HG02642 (cell line): ENCODE measurements at regions not wholly inside any gene's neighbourhood (a gene's known extent, or its start where the extent isn't known, plus 50 kb on each side); places are given as distances from the start of the nearest gene placed in this dataset.

Source experiments
- ATAC-seq: cut with Tn5 transposase; IDR thresholded peaks from one replicate; pipeline ENCODE4 v1.9.1; 2021; ENCODE audit warnings: mild to moderate bottlenecking; ENCODE audit not compliant: unreplicated experiment, poor library complexity

DNA sequence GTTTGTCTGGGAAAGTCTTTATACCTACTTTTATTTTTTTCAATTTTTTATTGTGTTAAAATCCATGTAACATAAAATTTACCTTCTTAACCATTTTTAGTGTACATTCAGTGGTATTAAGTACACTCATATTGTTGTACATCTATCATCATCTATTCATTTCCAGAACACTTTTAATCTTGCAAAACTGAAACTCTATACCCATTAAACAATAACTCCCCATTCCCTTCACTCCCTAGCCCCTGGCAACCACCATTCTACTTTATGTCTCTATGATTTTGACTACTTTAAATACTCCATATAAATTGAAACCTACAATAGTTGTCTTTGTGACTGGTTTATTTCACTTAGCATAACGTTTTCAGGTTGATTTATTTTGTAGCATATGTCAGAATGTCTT, 131.9 kb upstream of the SLC38A2 start:
- ATAC-seq: no peak

DNA sequence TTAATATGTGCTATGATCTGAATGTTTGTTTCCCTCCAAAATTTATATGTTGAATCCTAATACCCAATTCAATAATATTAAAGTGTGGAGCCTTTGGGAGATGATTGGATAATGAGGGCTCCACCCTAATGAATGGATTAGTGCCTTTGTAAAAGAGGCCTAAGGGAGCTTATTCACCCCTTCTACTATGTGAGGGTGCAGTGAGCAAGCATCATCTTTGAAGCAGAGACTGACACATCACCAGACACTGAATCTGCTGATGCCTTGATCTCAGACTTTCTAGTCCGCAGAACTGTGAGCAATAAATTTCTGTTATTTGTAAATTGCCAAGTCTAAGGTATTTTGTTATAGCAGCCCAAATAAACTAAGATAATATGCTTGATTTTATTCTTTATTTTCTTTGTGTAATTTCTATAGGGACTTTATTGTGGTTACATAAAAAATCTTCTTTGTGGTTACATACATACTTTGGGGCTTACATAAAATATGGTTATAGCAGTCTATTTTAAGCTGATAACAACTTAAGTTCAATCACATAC, 131.1 kb upstream of the SLC38A2 start:
- ATAC-seq: no peak

DNA sequence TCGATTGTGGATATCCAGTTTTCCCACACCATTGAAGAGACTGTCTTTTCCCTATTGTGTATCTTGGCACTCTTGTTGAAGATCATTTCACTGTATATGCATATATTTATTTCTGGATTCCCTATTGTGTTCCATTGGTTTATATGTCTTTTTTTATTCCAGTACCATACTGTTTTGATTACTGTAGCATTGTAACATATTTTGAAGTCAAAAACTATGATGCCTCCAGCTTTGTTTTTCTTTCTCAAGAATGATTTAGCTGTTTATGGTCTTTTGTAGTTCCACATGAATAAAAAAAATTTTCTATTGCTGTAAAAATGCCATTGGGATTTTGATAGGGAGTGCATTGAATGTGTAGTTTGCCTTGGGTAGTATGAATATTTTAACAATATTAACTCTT, 128.1 kb upstream of the SLC38A2 start:
- ATAC-seq: no peak

DNA sequence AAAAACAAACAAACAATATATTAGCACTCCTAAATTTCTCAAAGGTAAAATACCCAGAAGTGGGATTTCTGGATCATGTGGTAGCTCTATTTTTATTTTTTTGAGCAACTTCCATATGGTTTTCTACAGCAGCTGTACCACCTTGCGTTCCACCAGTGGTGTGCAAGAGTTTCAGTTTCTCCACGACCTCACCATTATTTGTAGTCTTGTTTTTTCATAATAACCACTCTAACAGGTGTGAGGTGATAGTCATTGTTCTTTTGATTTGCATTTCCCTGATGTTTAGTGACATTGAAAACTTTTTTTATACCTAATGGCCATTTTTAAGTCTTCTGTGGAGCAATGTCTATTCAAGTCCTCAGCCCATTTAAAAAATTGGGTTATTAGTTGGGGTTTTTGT, 127.3 kb upstream of the SLC38A2 start:
- ATAC-seq: peak; percentile 94

DNA sequence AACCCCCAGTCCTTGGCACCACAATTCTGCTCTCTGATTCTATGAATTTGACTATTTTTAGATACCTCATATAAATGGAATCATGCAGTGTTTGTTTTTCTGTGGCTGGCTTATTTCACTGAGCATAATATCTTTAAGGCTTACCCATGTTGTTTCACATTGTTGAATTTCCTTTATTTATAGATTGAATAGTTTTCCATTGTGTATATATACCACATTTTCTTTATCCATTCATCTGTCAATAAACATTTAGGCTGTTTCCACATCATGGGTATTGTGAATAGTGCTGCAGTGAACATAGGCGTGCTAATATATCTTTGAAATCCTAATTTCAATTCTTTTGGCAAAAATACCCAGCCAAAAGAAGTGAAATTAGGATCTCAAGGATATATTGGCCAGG, 126.7 kb upstream of the SLC38A2 start:
- no peak for ATAC-seq

DNA sequence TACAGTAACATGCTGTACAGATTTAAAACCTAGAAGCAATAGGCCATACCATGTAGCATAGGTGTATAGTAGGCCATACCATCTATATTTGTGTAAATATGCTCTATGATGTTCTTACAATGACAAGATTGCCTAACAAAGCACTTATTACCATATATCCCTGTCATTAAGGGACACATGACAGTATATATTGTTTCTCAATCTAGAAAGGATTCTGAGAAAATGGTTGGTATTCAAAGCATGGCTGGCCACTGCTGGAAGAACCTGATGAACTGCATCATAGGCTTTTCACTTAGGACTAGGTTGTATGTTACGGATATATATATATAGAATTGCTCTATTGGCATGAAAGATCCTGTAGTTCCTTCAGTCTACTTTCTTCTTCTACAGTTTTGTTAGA, 125.2 kb upstream of the SLC38A2 start:
- no peak for ATAC-seq

DNA sequence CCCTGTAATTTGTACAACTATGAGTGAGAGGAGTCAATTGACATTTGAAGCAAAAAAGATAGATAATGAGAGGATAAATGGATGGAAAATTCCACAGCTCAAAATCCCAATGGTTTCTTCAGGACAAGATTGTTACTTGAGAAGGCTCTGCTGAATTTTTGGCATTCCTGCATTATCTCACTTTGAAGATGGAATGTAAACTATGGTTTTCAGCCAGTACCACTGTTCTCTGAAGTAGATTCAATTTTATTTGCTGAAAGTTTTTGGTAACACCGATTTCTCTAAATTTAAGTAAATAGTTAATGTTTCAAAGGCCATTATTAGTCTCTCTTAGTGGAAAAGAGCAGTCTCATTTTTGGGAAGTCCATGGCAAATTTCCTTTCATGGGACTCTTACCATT, 121.9 kb upstream of the SLC38A2 start:
- ATAC-seq: no peak

DNA sequence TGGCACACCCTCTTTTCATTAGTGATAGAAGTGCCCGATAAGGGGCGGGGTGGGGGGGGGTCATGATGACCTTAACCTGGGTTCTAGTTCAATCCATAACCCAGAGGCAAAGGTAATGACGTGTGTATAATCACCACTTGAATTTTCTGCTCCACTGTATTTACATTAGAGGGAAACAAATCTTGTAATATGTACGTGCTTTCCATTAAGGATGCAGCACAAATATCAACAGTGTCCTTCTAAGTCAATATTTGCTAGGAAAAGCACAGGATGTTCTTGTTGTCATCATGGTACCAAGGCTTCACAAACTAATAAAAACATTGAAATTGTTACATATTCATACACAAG, 121.2 kb upstream of the SLC38A2 start:
- ATAC-seq: no peak

DNA sequence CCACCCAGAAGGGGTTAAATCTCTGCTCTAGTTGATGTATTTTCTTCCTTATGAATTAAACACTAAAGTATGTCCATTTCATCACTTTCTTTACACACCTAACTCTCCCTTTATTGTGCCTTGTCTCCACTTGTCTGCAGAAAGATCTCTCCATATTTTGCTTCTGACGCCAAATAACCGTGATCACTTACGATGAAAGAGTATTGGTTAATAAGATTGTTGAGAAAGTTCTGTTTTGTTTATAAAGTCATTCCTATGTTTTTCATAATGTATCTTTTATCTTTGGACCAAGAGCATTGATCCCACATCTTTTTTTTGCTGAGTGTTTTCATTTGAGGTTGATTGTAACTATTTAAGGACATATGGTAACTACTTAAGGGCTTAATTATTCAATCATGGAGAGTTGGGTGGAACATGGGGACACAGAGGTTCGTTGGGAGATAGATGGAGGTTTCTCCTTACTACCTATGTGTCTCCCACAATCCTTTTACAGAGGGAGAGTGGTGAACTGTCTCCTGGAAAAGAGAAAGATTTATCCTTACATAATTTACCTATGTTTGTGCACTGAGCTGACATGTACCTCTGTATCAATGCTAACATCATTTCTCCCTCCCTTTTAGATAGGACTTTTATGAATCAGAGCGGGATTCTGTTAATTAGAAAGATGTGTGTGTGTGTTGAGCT, 120.7 kb upstream of the SLC38A2 start:
- ATAC-seq: no peak

DNA sequence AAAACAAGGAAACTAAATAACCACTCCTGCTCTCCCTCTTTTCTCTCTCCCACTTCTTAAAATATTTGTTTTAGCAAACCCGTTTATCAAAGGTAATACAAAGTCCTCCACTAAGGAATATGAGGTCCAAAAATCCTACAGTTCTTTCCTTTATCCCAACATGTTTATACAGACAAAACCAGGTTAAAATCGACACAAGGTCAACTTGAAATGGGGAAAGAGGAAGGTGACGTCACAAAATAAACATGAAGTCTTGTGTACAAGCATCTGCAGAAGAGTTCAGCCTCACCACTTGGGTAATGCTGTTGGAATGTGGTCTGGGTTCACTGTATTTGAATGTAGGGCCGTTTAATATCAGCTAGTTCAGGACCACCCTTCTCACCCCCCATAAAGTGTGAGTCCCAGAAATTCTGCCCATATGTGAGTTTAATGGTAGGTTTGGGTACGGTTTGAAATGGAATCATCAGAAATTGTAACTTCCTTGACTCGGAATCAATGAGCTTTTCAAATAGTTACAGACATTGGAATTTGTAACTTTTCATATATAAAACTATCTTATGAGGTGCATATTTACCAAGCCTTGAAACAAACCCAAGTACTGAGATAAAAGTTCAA, 120.0 kb upstream of the SLC38A2 start:
- ATAC-seq: no peak

DNA sequence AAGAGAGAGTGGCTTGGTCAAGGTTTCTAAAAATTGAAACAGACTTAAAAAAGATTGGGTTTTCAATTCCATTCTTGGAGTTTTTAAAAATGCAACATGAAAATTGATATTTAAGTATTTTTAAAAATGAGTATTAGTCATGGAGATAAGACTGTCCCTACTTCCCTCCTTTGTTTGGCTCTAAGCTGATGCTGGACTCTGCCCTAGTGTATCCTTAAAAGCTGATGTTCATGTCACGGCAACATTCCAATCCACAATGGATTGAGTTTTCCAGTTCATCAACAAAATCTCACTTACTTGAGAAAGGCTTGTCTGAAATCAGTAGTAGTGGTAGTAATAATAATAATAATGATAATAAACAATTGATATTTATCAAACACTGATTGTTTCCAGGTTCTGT, 119.0 kb upstream of the SLC38A2 start:
- no peak for ATAC-seq

DNA sequence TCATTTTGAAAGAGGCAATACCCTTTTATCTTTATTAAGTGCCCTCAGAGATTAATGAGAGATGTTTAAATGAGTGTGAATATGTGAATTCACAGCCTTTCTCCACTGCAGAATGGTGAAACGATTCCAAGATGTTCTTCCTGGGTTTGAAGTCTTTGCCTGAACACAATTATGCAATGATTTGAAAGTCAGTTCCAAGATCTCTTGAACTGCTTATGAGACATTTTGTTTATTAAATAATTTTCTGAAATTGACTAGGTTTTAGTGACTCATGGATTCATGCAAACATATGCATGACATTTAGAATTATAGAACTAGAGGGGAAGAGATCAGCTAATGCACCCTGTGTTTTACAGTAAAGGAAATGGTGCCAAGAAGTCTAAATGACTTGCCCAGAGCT, 118.1 kb upstream of the SLC38A2 start:
- ATAC-seq: no peak

DNA sequence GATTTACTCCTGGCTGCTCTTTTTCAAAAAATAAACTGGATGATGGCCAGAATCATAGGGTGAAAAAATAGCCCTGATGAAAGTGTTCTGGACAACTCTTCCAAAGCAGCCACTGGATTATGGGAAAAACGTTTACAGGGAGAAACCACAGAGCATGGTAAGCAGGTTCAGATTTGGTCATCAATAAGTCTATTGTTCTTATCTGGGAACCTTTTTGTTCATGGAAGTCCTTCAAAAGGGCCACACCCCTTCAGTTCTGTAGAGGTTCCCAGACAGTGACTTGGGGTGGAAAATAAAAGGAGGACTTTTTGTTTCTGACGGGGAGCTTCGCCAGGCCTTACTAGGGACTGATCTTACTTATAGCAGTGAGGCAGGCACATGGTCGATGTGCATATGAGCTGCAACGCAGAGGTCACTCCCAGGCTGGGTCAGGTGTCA, 117.4 kb upstream of the SLC38A2 start:
- ATAC-seq: no peak

DNA sequence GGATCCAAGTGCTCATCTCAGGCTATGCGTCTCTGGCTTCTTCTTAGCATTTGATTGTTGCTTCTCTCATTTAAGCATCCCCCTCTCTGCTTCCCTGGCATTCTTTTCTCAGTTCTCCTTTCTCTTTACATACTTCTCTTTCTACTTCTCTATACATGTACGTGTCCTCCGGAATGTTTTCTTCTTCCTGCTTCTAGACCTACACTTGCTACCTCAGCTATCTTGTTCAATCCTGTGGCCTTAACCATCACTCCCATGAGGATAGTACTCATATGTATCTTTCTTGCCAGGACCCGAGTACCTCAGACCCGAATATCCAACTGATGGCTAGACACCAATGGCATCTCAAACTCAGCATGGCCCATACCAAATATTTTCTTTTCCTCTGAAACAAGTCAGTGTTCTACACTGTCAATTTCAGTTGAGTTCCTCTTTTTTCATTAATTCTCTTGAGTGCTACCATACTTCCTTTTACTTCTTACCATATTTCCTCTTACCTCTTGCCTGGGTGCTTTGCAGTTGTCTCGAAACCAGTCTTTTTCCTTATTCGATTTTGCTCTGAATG, 115.1 kb upstream of the SLC38A2 start:
- peak; percentile 54 for ATAC-seq

DNA sequence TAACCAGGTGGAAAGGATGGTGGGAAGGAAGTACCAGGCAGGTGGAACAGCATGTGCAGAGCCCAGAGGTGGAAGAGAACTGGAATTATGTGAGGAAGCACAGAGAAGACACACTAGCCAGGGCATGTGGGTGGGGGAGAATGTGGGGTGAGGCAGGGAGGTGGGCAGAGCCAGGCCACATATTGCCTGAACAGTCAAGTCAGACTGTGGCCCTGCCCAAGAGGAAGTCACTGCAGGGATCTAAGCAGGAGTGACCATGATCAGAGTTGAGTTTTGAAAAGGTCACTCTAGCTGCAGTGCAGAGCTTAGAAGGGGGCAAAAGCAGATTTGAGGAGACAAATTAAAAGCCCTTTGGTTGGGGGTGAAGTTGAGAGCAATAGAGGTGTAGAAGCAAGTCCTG, 114.0 kb upstream of the SLC38A2 start:
- ATAC-seq: no peak

DNA sequence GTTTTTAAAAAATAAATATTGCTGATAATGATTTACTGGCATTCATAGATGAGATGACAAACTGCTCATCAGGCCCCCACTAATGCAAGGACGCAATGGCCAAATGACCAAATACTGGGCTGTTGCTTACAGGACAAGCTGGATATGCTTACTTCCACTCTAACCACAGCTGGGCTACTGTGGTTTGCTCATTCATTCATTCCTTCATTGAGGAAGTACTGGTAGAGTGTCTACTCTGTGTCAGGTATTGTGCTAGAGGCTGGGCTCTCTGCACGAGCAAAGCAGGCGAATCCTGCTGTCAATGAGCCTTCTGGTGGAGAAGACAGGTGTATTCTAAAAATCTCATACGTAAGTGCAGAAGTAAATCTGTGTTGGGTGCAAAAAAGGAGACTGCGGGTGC, 113.3 kb upstream of the SLC38A2 start:
- ATAC-seq: no peak

DNA sequence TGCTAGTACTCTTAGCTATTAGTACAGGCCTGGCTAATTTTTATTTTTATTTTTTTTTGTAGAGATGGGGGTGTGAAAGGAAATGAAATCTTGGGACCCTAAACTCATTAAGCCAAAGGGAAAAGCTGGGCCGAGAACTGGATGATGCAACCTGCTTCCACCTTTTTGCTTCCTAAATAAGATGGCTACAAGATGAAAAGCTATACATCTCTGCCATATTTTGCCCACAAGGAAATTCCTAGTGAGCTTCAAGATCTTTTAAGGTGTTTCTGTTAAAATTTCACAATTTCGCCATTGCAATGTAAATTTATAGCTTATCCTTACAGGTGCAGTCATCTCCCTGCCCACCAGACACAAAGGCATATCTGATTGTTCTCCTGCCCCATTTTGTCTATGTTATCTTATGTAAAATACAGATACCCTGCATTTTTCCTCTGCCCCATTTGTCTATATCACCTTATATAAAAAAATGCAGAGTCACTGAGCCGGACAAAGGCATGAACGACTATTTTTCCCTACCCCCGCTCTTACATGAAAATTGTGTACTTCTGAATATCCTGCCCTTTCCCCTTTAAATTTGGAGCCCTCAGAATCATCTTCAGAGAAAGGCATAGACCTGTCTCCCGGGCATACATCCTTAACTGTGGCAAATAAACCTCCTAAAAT, 112.0 kb upstream of the SLC38A2 start:
- ATAC-seq: no peak

DNA sequence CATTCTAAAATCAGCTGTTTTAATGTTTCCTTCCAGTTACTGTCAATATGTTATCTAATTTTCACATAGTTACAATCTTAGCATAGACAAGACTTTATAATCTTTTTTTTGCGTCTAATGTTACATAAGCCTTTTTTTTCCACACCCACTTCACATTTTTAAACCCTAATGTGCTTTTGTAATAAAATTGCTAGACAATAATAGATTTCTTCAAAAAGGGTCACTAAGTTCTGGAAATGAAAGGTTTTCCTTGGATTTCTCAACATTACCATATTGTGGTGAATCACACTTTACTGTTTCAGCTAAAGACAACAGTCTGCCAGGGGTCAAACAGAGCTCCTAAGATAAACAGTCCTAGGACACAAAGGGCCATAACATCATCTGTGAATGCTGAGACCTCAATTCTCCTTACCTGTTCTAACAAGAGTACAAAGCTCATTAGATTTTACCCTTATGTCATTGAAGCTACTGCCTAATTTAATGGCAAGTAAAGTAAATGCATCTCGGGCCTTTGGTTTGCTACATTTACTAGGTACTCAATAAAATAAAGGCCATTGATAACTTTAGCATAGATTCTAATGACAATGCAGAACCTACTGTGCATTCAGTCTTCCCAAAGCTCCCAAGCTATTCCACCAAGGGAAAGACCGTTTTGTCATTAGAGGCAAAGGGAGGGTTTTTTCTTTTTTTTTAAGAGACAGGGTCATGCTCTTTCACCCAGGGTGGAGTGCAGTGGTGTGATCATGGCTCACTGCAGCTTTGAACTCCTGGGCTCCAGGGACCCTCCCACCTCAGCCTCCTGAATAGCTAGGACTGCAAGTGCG, 111.2 kb upstream of the SLC38A2 start:
- no peak for ATAC-seq

DNA sequence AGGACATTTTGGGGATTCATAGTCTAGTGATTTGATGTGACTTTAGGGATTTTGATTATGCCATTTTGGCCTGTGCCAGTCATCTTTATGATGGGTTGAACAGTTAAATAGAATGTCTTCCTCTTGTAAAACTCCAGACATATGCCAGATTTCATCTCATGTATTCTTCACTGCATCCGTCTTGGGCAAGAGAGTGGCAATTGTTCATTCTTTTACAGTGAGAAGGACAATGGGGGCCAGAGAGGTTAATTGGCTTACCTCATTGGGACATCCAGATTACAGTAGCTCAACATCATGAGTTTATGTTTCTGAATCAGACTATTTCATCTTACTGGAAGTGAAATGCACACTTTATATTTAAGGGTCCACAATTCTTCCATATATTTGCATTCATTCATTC, 108.2 kb upstream of the SLC38A2 start:
- no peak for ATAC-seq

DNA sequence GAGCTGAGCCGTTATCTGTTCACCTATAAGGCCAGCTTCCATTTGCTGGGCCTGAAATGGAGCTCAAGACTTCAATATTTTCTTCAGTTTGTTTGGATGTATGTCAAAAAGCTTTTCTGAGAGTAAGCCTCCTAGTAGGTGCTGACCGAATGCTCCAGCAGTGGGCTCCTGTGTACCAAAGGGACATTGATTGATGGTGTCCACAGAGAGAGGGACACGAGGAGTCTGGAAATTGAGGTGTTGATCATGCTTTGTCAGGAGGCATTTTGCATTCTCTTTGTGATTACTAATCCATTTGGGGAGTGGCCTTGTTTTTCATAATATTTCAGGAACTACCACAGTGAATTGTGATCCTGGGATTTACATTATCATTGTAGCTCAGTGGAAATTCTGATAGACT, 107.7 kb upstream of the SLC38A2 start:
- no peak for ATAC-seq

DNA sequence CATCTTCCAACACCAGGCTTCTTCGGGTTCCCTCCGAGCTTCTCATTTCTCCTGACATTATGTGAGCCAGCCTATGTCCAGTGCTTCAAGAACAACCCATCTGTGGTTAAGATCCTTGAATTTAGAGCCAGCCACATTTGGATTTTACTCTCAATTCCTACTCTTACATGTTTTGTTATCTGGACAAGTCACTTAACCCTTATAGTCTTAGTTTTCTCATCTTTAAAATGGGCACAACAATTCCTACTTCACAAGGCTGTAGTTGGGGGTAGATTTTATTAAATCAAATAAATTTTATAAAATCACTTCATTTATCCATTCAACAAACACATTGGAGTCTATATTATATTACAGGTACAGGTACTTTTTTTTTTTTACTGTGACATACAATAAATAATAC, 105.5 kb upstream of the SLC38A2 start:
- ATAC-seq: no peak
